ENCODE measurements at regions not wholly inside any gene's neighbourhood (a gene's known extent, or its start where the extent isn't known, plus 50 kb on each side); places are given as distances from the start of the nearest gene placed in this dataset.

GRCh38 chr4:152081024-152081423, 320.2 kb upstream of the GATB start:
- no peak for TF ChIP-seq POLR2A (IDR thresholded peaks at IDR 0.05)
- TF ChIP-seq CTCF (IDR thresholded peaks at IDR 0.05) = no peak

All from upper lobe of left lung (tissue), 4 donors.